Caco-2 (cell line): ENCODE measurements at regions not wholly inside any gene's neighbourhood (a gene's known extent, or its start where the extent isn't known, plus 50 kb on each side); places are given as distances from the start of the nearest gene placed in this dataset.

Experiments used
- BruUV-seq: library from RNA; stranded (reverse); fragments of 400-500 nt; replicated peaks from 2 replicates; lab custom pipeline; 2021; lab: Mats Ljungman, UMichigan
- CTCF ChIA-PET: fragments of 300-600 bp; sonication (Branson Sonifier 250); formaldehyde crosslinking; loops from one replicate; lab custom pipeline; 2022; ENCODE audit warnings: antibody characterized with exemption; lab: Charles Lee
- POLR2A ChIA-PET: fragments of 300-600 bp; sonication (Branson Sonifier 250); formaldehyde crosslinking; loops from one replicate; lab custom pipeline; 2022; ENCODE audit warnings: antibody characterized with exemption; lab: Charles Lee
- DNase-seq, 2 experiments: peaks; one replicate each; pipeline versions ENCODE4 v3.0.0 to v3.0.0-alpha.2; 2020 to 2022
- H3K27me3 ChIP-seq: replicated peaks from 2 replicates; pipeline ENCODE4 v1.6.0; 2011; ENCODE audit warnings: low read length; ENCODE audit not compliant: control insufficient read depth, insufficient read depth
- H3K36me3 ChIP-seq: 2 replicates; pipeline ENCODE4 v1.5.1; 2011; ENCODE audit warnings: low read length; ENCODE audit not compliant: control insufficient read depth, insufficient read depth
- H3K4me1 ChIP-seq: fragments of 250-450 bp; sonication (Bioruptor Pico); 2 replicates; pipeline ENCODE4 v1.5.1; 2020; ENCODE audit warnings: mild to moderate bottlenecking
- H3K4me3 ChIP-seq: 2 replicates; pipeline ENCODE4 v1.5.1; 2011; ENCODE audit warnings: low read depth, mild to moderate bottlenecking, control low read depth, low read length
- H3K9me3 ChIP-seq: fragments of 250-450 bp; sonication (Bioruptor Pico); 2 replicates; pipeline ENCODE4 v1.5.1; 2020; ENCODE audit warnings: mild to moderate bottlenecking, moderate library complexity
- H3K27ac Mint-ChIP-seq: one replicate; pipeline ENCODE4 v1.8.0; 2022; ENCODE audit warnings: mixed read lengths; ENCODE audit not compliant: unreplicated experiment
- H3K27me3 Mint-ChIP-seq: one replicate; pipeline ENCODE4 v1.8.0; 2022; ENCODE audit warnings: mixed read lengths; ENCODE audit not compliant: insufficient read depth, unreplicated experiment
- H3K36me3 Mint-ChIP-seq: one replicate; pipeline ENCODE4 v1.8.0; 2022; ENCODE audit warnings: mild to moderate bottlenecking, mixed read lengths; ENCODE audit not compliant: insufficient read depth, unreplicated experiment
- H3K4me1 Mint-ChIP-seq: one replicate; pipeline ENCODE4 v1.8.0; 2022; ENCODE audit warnings: low read depth, mixed read lengths; ENCODE audit not compliant: unreplicated experiment
- H3K4me3 Mint-ChIP-seq: one replicate; pipeline ENCODE4 v1.8.0; 2022; ENCODE audit warnings: mild to moderate bottlenecking, moderate library complexity, mixed read lengths; ENCODE audit not compliant: unreplicated experiment
- H3K9me3 Mint-ChIP-seq: one replicate; pipeline ENCODE4 v1.8.0; 2022; ENCODE audit warnings: mixed read lengths; ENCODE audit not compliant: unreplicated experiment
- intact Hi-C: fragments of 100-400 bp; cut with micrococcal nuclease; formaldehyde crosslinking; loops from one replicate; pipeline ENCODE4 v1.10.0; 2022; ENCODE audit not compliant: unreplicated experiment
- TF ChIP-seq, protein P1 (sequence below), 2 experiments: fragments of 200-600 bp in 1 of 2; IDR thresholded peaks; 1 replicate in 1 of 2; 2 replicates in 1 of 2; pipeline versions ENCODE4 v1.5.1 to v1.8.0; 2011 to 2022; ENCODE audit warnings: antibody characterized with exemption in 1 of 2, control low read depth in 1 of 2, inconsistent platforms in 1 of 2, low read depth in 1 of 2, low read length in 1 of 2, mild to moderate bottlenecking in 1 of 2, moderate library complexity in 1 of 2; ENCODE audit not compliant: insufficient read depth in 1 of 2, severe bottlenecking in 1 of 2, unreplicated experiment in 1 of 2

DNA sequence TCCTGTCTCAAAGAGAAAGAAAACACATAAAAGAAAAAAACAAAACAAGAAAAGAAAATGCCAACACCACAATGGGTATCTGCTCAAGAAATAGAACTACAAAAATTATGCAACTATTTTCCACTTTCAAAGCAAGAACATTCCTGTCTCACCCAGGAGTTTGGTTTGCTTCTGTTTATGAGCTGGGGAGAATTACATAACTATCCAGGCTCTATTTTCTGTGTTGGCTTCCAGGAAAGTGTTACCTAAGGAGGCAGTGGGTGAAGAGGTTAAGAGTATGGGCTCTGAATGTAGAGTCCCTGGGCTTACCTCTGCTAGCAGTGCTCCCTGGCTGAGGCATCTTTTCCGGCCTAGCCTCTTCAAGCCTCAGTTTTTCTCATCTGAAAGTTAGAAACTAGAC is 426.7 kb downstream of the MIAT start:
- TF ChIP-seq, protein P1, sequence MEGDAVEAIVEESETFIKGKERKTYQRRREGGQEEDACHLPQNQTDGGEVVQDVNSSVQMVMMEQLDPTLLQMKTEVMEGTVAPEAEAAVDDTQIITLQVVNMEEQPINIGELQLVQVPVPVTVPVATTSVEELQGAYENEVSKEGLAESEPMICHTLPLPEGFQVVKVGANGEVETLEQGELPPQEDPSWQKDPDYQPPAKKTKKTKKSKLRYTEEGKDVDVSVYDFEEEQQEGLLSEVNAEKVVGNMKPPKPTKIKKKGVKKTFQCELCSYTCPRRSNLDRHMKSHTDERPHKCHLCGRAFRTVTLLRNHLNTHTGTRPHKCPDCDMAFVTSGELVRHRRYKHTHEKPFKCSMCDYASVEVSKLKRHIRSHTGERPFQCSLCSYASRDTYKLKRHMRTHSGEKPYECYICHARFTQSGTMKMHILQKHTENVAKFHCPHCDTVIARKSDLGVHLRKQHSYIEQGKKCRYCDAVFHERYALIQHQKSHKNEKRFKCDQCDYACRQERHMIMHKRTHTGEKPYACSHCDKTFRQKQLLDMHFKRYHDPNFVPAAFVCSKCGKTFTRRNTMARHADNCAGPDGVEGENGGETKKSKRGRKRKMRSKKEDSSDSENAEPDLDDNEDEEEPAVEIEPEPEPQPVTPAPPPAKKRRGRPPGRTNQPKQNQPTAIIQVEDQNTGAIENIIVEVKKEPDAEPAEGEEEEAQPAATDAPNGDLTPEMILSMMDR (IDR thresholded peaks at IDR 0.05; ENCODE audit: insufficient read depth in 1 of 2, low read depth in 1 of 2, low read length in 1 of 2, severe bottlenecking in 1 of 2, unreplicated experiment in 1 of 2), result no peak
- ChIA-PET CTCF (no interaction called here), POLR2A (no interaction called here)
- no peaks in the 10 kb centered on the region for H3K4me1 ChIP-seq
- no peak for DNase-seq
- no peak overlapping the region for H3K27ac Mint-ChIP-seq
- no peaks in the 10 kb centered on the region for H3K27me3 ChIP-seq
- no peaks in the 10 kb centered on the region for H3K4me1 Mint-ChIP-seq
- H3K4me3 Mint-ChIP-seq, result no peak overlapping the region
- intact Hi-C loops, result no loop called here
- H3K4me3 ChIP-seq, result no peak overlapping the region
- no peaks in the 10 kb centered on the region for H3K36me3 Mint-ChIP-seq
- H3K27me3 Mint-ChIP-seq, result peaks cover 13% of the 10 kb centered on the region
- no peaks in the 10 kb centered on the region for H3K9me3 ChIP-seq
- no peaks in the 10 kb centered on the region for H3K36me3 ChIP-seq
- no peaks in the 10 kb centered on the region for H3K9me3 Mint-ChIP-seq
- no TSS peak for BruUV-seq

DNA sequence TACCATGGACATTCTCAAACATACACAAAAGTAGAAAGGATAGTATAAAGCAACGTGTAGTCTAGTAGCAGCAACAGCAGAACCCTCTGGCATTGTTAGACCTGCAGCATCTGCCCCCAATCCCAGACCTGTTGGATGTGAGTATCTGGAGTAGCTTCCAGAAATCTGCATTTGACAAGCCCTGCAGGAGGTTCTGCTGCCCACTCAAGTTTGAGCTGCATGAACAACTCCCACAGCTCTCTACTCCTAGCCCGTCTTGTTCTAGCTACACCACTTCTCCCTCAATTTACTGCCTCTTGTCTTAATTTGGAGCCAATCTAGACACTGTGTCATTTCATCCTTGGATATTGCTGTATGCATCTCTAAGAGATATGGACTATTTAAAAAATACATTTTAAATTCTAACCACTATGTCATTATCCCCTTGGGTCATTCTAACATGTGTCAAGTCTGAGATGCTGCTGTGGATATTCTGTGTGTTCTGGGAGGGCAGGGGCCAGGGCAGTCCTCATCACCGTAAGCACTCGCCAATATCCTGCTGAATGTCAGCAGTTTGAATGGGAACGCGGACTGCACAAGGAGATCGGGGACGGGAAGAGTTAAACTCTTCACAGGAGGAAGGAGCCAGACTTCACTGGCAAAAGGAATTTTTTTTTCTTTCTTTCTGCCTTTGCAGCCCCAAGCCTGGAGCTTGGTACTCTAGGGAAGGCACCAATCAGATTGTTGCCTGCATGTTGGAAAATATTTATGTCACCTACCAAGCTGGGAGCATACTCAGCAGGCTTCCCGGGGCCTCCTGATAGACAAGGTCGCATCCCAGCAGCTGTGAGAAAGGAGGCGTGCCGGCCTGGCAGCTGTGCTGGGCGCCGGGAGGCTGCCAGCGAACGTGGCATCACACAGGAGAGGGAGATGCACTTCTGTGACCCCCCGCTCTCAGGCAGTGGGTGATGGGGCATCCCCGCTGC is 429.0 kb downstream of the MIAT start:
- Mint-ChIP-seq H3K4me1 (no peaks in the 10 kb centered on the region), H3K4me3 (no peak overlapping the region), H3K36me3 (no peaks in the 10 kb centered on the region), H3K27me3 (peaks cover 9% of the 10 kb centered on the region), H3K27ac (no peak overlapping the region), H3K9me3 (no peaks in the 10 kb centered on the region)
- Histone ChIP-seq H3K27me3 (no peaks in the 10 kb centered on the region), H3K4me1 (no peaks in the 10 kb centered on the region), H3K9me3 (no peaks in the 10 kb centered on the region), H3K36me3 (no peaks in the 10 kb centered on the region), H3K4me3 (no peak overlapping the region)
- intact Hi-C loops, result no loop called here
- POLR2A ChIA-PET, result no interaction called here
- no peak for DNase-seq
- CTCF ChIA-PET, result no interaction called here
- BruUV-seq, result no TSS peak
- TF ChIP-seq, protein P1 (IDR thresholded peaks at IDR 0.05; ENCODE audit: insufficient read depth in 1 of 2, low read depth in 1 of 2, low read length in 1 of 2, severe bottlenecking in 1 of 2, unreplicated experiment in 1 of 2), result no peak

DNA sequence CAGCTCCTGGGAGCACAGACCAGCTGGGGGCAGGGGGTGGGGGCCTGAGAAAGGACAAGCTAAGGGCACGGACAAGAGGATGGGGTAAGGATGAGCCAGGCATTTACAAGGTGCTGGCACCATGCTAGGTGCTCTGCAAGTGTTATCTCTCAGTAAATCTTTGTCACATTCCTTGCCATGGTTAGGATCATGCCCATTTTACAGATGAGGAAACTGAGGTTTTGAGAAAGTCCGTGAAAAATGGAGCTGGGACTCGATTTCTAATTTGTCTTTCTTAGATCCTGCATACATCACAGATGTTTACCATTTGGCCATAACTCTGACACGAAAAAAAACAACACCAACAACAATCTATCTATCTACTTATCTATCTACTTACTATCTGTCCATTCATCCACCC is 429.7 kb downstream of the MIAT start:
- no peak for DNase-seq
- H3K27me3 ChIP-seq, result no peaks in the 10 kb centered on the region
- H3K4me1 ChIP-seq, result no peaks in the 10 kb centered on the region
- intact Hi-C loops, result no loop called here
- TF ChIP-seq, protein P1 (IDR thresholded peaks at IDR 0.05; ENCODE audit: insufficient read depth in 1 of 2, low read depth in 1 of 2, low read length in 1 of 2, severe bottlenecking in 1 of 2, unreplicated experiment in 1 of 2), result no peak
- H3K9me3 ChIP-seq, result no peaks in the 10 kb centered on the region
- no TSS peak for BruUV-seq
- Mint-ChIP-seq H3K9me3 (no peaks in the 10 kb centered on the region), H3K36me3 (no peaks in the 10 kb centered on the region), H3K4me1 (no peaks in the 10 kb centered on the region), H3K4me3 (no peak overlapping the region), H3K27ac (no peak overlapping the region), H3K27me3 (peaks cover 9% of the 10 kb centered on the region)
- H3K4me3 ChIP-seq, result no peak overlapping the region
- CTCF ChIA-PET, result no interaction called here
- no peaks in the 10 kb centered on the region for H3K36me3 ChIP-seq
- POLR2A ChIA-PET, result no interaction called here
